ENCODE measurements at regions not wholly inside any gene's neighbourhood (a gene's known extent, or its start where the extent isn't known, plus 50 kb on each side); places are given as distances from the start of the nearest gene placed in this dataset.

DNA sequence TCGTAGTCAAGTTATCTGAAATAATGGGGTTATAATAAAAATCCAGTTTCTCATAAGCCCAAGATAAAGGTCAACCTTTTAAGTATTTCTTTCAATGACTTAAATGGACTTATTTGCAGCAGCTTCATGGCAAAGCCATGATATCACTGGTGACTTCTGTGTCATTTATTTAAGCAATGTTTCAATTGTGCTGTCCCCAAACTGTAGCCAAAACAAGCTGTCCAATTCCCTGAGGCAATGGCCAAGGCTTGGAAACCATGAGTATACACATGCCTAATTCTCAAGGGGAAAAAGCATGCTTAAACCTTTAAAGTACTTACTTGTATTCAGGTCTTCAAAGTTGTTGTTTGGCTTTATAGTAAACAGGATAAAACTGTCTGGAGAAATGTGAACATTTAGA, 376.4 kb upstream of the TNC start:
- TF ChIP-seq, protein P1, sequence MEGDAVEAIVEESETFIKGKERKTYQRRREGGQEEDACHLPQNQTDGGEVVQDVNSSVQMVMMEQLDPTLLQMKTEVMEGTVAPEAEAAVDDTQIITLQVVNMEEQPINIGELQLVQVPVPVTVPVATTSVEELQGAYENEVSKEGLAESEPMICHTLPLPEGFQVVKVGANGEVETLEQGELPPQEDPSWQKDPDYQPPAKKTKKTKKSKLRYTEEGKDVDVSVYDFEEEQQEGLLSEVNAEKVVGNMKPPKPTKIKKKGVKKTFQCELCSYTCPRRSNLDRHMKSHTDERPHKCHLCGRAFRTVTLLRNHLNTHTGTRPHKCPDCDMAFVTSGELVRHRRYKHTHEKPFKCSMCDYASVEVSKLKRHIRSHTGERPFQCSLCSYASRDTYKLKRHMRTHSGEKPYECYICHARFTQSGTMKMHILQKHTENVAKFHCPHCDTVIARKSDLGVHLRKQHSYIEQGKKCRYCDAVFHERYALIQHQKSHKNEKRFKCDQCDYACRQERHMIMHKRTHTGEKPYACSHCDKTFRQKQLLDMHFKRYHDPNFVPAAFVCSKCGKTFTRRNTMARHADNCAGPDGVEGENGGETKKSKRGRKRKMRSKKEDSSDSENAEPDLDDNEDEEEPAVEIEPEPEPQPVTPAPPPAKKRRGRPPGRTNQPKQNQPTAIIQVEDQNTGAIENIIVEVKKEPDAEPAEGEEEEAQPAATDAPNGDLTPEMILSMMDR (IDR thresholded peaks at IDR 0.05; ENCODE audit: insufficient read depth, low read depth, low read length): no peak
- H3K4me3 ChIP-seq (ENCODE audit: low read depth, low read length): no peak overlapping the region
- H3K27me3 ChIP-seq (ENCODE audit: control insufficient read depth, insufficient read depth, low read length): no peaks in the 10 kb centered on the region
- no peaks in the 10 kb centered on the region for H3K36me3 ChIP-seq (ENCODE audit: control insufficient read depth, insufficient read depth, low read length)
- POLR2A ChIA-PET: no interaction called here
- DNase-seq (ENCODE audit: low read depth): no peak
- CTCF ChIA-PET: no interaction called here

GRCh38 chr9:115495052-115495635, 377.2 kb upstream of the TNC start:
- POLR2A ChIA-PET: no interaction called here
- TF ChIP-seq, protein P1 (IDR thresholded peaks at IDR 0.05; ENCODE audit: insufficient read depth, low read depth, low read length): no peak
- Histone ChIP-seq H3K27me3 (ENCODE audit: control insufficient read depth, insufficient read depth, low read length) (no peaks in the 10 kb centered on the region), H3K36me3 (ENCODE audit: control insufficient read depth, insufficient read depth, low read length) (no peaks in the 10 kb centered on the region), H3K4me3 (ENCODE audit: low read depth, low read length) (no peak overlapping the region)
- CTCF ChIA-PET: no interaction called here
- DNase-seq (ENCODE audit: low read depth): no peak

GRCh38 chr9:115495836-115496235, 377.9 kb upstream of the TNC start:
- H3K4me3 ChIP-seq (ENCODE audit: low read depth, low read length): no peak overlapping the region
- ChIA-PET CTCF (no interaction called here), POLR2A (no interaction called here)
- DNase-seq (ENCODE audit: low read depth): no peak
- TF ChIP-seq, protein P1 (IDR thresholded peaks at IDR 0.05; ENCODE audit: insufficient read depth, low read depth, low read length): no peak
- H3K27me3 ChIP-seq (ENCODE audit: control insufficient read depth, insufficient read depth, low read length): no peaks in the 10 kb centered on the region
- no peaks in the 10 kb centered on the region for H3K36me3 ChIP-seq (ENCODE audit: control insufficient read depth, insufficient read depth, low read length)

DNA sequence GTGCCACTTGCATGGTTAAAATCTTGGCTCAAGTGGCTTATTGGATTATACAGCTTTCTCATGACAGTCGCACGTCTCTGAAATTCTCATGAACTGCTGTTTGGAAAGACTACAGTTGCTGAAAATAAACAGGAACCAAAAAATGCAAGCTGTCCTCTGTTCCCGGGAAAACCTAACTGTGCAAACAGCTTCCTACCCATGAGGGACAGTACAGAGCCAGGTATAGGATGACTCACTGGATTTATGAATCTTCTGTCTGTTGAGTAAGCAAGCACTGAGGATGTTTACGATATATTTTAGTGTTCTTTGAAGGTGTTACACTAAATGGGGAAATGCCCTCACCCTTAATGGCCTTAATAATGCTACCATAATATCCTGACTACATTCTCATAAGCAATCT, 380.3 kb upstream of the TNC start:
- H3K27me3 ChIP-seq (ENCODE audit: control insufficient read depth, insufficient read depth, low read length): no peaks in the 10 kb centered on the region
- H3K36me3 ChIP-seq (ENCODE audit: control insufficient read depth, insufficient read depth, low read length): no peaks in the 10 kb centered on the region
- TF ChIP-seq, protein P1 (IDR thresholded peaks at IDR 0.05; ENCODE audit: insufficient read depth, low read depth, low read length): no peak
- H3K4me3 ChIP-seq (ENCODE audit: low read depth, low read length): no peak overlapping the region
- CTCF ChIA-PET: no interaction called here
- no peak for DNase-seq (ENCODE audit: low read depth)
- POLR2A ChIA-PET: no interaction called here

DNA sequence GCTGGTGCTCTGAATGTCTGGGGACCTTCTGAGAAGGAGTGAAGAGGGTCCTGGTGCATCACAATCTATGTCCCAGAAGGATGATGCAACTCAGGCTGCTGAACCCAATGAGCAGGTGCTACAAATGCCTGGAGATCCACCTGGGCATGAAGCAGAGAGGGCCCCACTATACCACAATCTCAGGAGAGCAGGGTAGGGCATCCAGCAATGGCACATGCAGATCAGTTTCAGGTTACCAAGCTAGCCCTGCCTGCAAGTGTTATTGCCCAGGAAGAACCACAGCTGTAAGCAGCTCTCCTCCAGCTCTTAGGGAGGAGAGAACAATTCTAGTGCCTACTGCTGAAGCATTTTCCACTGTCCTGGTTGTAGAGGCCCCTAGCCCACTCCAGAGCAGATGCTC, 389.2 kb upstream of the TNC start:
- H3K4me3 ChIP-seq (ENCODE audit: low read depth, low read length): no peak overlapping the region
- CTCF ChIA-PET: no interaction called here
- no peaks in the 10 kb centered on the region for H3K27me3 ChIP-seq (ENCODE audit: control insufficient read depth, insufficient read depth, low read length)
- TF ChIP-seq, protein P1 (IDR thresholded peaks at IDR 0.05; ENCODE audit: insufficient read depth, low read depth, low read length): no peak
- POLR2A ChIA-PET: no interaction called here
- no peaks in the 10 kb centered on the region for H3K36me3 ChIP-seq (ENCODE audit: control insufficient read depth, insufficient read depth, low read length)
- DNase-seq (ENCODE audit: low read depth): no peak
